GM19397 (cell line): ENCODE measurements at regions not wholly inside any gene's neighbourhood (a gene's known extent, or its start where the extent isn't known, plus 50 kb on each side); places are given as distances from the start of the nearest gene placed in this dataset.

ENCODE experiments used
- ATAC-seq: cut with Tn5 transposase; IDR thresholded peaks from one replicate; pipeline ENCODE4 v1.9.1; 2021; ENCODE audit warnings: mild to moderate bottlenecking, moderate library complexity; ENCODE audit not compliant: unreplicated experiment

GRCh38 chr1:58996341-58997059, 212.7 kb upstream of the JUN start:
- ATAC-seq = peak; percentile 63

- peak; percentile 40 for ATAC-seq
Observed at GRCh38 chr1:58997060-58997411, 213.2 kb upstream of the JUN start.

DNA sequence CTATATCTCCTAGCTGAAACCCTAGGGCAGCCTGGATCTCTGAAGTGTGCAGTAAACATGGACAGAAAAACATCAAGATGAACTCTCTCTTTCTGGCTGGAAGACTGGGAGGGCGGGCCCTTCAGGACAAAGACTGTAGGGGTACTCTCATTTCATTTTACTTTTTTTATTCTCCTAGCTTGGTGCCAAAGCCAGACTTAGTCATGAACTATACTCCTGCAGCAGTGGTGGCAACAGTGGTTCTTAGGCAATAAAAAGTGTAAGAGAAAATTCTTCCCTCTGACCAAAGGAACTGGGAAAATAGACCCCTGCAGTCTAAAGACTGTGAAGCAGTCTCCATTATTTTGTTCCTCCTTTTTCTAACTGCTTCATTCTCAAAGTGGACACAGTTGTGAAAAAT, 213.8 kb upstream of the JUN start:
- no peak for ATAC-seq

- no peak for ATAC-seq
Observed at GRCh38 chr1:58999676-59000075, 215.8 kb upstream of the JUN start.

- no peak for ATAC-seq
Observed at GRCh38 chr1:59004755-59005154, 220.9 kb upstream of the JUN start.

DNA sequence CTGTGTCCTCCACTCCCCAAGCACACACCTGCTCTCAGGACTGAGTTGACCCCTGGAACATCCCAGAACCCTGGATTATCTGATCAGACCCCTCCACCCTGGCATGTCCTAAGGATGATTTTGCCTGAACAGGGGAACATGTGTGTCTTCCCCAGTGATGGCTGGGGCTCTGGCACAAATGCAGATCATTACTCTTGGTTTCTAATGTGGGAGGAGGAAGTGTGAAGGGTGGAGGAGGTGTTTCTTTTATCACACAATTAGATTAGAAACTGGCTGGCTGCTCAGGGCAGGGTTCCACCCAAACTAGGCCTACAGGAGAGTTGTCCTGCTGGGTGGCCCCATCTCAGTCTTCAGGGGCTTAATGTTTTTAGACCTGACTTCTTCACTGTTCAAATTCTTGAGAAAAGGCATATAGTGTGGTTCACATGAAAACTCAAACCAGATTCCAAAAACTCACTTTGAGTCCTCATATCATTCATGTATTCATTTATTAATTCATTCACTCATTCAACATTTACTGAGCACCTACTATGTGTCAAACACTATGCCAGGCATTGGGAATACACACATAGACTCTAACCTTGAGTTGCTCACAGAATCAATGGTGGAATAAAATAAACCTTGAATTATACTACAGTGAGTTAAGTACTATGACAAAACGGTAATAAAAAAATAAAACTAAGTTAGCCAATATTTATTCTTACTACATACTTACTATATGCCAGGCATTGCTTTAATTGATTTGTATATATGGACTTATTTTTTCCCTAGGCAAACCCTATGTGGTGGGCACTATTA, 221.8 kb upstream of the JUN start:
- no peak for ATAC-seq

GRCh38 chr1:59006289-59006658, 222.4 kb upstream of the JUN start:
- no peak for ATAC-seq

GRCh38 chr1:59006932-59007331, 223.1 kb upstream of the JUN start:
- ATAC-seq = no peak

DNA sequence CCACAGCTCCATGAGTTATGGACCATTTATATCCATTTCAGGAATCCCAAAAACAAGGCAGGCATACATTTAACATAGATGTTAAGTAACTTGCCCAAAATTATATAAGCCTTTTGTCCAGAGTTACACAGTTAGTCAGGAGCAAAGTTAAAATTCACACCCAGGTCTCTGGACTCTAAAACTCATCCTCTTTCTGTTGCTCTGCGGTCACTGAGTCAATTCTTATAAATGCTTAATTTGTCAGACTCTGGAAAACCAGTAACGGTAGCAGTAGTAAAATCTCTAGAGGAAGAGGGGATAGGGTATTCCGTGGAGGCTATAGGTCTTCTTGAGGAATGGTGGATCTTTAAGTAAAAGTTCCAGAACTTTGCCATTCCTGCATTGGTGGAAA, 223.6 kb upstream of the JUN start:
- ATAC-seq = no peak

DNA sequence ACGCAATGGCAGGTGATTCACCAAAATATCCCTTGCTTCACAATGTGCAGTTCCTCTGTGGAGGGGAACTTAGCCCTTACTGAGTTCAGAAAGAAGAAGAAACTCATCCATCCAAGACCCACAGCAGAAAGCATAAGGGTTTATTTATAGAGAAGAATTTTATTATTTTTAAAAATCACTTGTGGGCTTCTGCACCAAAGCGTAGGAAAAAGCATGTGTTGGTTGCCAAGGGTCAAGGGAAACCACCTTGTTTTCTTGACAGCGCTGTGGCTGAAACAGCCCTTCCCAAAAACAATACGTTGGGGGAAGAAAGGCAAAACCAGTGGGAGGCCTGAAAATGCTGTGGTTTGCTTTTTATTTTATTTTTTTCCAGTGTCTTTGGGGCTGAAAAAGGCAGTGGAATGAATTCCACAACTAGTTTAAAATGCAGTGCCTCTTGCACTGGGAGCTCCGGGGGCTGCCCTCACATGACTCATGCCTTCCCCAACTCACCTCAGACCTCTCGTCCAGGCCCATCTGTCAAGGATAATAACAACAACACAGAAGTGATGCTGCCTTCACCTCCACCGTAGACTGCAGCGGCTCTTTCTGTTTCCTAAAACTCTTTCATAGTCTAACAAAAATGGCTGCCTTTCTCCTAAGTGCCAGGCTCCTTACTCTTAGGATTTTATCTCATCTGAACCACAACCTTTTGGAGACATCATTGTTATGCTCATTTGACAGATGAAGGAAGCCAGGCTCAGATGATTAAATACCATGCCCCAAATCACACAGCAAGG, 224.2 kb upstream of the JUN start:
- no peak for ATAC-seq

DNA sequence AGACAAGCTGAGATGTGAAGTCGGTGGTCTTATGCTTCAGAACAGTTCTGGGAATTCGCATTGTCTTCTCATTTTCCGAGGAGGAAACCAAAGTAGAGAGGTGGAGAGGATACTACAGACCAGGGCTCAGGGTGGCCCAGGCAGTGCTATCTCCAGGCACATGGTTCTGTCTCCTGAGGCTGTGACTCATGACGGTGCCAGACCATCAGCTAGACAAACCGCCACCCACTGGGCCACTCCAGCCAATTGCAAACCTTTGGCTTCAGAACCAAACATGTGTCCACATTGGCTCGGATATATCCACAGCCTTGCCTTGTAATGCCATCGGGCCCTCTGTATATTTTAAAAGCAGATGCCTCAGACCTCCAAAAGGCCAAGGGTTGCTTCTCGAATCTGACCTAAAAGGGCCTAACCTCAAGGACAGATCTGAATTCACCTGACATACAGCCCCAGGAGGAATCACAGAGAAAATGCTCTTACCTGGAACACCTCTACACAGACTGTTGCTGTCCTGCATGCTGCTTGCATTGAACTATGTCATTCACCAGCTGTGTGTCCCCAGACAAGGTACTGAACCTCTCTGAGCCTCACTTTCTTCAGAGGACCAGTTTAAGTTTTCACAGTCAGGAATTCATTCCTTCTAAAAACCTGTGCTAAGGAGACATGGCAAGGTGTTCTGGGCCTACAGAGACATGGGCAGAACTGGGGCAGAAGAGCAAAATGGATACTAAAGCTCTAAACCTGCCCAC, 224.9 kb upstream of the JUN start:
- no peak for ATAC-seq

GRCh38 chr1:59011663-59012062, 227.8 kb upstream of the JUN start:
- ATAC-seq = no peak

- no peak for ATAC-seq
Observed at GRCh38 chr1:59012378-59012777, 228.5 kb upstream of the JUN start.

GRCh38 chr1:59013276-59013927, 229.6 kb upstream of the JUN start:
- ATAC-seq = peak; percentile 53

DNA sequence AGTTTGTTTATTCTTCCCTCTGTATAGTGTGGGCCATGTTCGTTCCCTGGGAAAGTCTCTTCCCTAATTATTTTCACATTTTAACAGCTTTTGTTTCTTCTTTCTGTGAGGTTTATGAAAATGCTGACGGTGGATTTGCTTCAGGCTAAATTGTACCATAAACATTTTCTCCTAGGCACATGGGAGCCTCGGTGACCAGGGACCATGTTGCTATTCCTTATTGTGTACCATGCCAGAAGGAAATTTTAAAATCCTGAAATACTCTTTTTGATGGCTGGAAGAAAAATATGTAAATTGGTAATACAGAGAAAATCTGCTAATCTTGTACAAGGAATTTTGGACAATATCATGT, 230.1 kb upstream of the JUN start:
- no peak for ATAC-seq

DNA sequence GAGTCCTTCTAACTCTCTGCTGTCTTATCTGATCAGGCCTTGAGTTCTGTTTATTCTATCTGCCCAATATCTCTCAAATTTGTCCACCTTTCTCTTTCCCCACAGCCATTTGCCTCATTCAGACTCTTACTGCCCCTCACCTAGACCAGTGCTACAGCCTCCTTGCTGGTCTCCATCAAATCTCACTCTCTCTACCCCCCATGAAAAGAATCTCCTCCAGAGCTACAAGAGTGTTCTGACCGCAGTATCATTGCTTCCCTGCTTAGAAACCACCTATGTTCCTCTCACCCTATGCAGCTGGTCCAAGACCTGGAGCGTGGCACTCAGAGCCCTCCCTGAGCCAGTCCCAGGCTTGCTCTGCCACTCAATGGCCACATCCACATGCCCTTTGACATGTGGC, 231.0 kb upstream of the JUN start:
- no peak for ATAC-seq

DNA sequence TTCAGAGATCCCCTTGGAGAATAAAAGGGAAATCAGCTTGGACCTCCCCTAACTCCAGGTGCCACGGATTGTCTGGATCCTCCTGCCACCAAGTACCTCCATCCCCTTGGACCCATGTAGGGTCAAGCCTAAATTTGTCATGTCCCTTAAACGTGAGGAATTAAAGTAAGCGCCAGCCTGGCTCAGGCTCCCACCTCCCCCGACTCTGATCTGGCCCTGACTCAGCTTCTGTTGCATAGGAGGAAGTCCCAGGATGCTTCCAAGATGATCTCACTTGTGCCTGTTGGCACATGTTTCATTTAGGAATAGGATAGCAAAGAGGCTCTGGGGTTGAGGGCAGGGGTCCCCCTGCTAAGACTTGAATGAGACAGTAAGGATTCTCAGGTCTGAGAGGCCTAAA, 231.9 kb upstream of the JUN start:
- ATAC-seq = no peak

- no peak for ATAC-seq
Observed at GRCh38 chr1:59016390-59016789, 232.5 kb upstream of the JUN start.

DNA sequence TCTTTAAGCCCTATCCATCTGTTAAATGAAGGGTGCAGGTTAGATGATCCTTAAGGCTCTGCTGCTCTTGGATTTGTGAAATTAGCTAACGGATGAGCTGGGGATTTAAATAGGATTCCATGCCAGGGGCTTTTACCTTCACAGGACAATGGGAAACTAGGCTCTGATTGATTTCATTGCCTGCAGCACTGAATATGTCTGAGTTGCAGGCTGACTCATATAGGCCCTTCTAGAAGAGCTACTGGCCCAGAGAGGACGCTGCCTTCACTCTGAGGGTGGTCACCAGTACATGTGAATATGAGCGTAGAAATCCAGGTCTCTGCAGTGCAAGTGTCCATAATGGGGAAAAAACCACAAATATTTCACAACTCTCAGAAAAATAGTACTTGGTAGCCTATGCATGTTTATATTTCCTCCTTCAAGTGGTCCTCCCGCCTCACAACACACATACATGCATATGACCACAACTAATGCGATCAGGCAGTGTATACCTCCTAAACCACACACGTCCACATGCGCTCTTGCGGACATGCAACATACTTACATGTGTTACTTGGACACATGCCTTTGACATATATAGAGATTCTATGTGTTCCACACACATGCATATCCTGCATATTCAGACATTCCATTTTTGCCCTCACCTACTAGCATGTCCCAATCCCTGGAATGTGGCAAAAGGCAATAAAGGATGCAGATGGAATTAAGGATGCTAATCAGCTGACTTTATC, 233.8 kb upstream of the JUN start:
- no peak for ATAC-seq

DNA sequence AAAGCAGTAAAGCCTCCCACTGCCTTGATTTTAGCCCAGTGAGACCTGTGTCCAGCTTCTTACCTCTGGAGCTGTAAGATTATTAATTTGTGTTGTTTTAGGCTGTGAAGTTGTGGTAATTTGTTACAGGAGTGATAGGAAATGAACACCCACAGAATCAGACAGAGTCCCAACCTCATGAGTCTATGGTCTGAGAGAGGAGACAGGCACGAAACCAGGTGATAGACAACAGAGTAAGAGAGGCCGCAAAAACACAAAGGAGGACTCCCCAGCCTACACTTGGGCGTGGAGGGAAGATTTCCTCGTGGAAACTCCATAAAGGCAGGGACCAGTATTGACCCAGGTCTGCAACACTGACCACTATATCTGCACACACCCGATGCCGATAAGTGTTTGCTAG, 234.6 kb upstream of the JUN start:
- ATAC-seq = no peak
